CD4-positive, alpha-beta T cell treated with Interferon alpha-2 for 1 hour (primary cell): ENCODE measurements at regions not wholly inside any gene's neighbourhood (a gene's known extent, or its start where the extent isn't known, plus 50 kb on each side); places are given as distances from the start of the nearest gene placed in this dataset.
"Not testable (repeated sequence)": the region's sequence is repeated elsewhere in the genome, so short reads cannot be mapped to it uniquely, and the experiment has no call there.

Experiments
- DNase-seq, 2 donors: peaks; one replicate each; pipeline ENCODE4 v3.0.0-alpha.2; 2020 to 2022

DNA sequence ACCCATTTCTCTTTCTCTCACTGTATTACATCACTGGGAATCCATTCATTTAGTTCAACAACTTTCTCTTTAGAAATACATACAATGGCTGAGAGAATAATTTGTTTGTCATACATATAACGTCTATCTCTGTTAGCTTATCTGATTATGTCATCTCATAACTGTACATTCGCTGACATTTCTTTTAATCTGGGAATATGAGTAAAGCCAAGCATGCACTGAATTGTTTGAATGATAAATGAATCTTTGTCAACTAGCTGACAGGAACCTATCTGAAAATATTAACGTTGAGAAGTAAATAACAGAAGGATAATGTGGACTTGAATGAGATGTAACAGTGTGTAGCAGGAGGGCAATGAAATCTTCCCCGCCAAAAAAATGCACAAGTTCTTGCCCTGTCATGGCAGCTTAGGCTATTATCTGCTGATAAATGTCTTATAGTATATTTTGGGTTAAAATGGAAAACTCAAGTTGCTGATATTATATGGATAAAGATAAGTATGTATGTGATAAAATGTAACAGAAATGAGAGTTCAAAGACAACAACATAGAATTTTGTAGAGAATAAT is 581.2 kb upstream of the ADGRB3 start:
- no peak for DNase-seq

DNA sequence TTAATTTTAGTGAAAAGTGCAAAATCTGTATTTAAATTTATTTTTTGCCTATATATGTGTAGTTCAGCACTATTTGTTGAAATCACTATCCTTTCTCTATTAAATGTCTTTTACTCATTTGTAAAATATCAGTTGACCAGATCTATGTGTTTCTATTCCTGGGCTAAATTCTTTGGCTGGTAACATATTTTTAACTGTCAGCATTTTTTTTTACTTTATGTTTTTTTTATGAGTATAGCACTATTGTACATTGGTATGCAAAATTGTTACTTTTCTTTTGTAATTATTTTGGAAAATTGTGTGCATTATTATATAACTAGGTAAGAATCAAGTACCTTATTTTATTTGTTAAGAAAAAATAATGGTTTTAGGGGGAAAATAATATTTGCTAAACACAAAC is 582.8 kb upstream of the ADGRB3 start:
- no peak for DNase-seq

DNA sequence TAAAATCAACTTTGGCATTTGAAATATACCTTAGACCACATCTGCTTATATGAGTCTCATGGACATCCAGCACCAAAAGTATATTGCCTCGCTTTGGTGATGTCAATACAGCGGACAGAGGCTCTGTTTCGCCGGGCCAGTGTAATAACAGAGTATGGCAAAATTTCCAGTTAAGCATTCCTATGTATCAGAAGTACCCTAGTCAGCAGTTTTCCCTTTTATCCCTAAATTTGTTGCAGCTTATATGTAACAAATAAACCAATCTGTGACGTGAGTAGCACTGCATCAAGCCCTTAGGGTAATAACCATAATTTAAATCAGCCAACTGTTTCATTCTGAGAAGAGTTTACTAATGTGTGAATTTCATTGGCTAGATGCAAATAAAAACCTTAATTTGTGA is 585.5 kb upstream of the ADGRB3 start:
- no peak for DNase-seq

DNA sequence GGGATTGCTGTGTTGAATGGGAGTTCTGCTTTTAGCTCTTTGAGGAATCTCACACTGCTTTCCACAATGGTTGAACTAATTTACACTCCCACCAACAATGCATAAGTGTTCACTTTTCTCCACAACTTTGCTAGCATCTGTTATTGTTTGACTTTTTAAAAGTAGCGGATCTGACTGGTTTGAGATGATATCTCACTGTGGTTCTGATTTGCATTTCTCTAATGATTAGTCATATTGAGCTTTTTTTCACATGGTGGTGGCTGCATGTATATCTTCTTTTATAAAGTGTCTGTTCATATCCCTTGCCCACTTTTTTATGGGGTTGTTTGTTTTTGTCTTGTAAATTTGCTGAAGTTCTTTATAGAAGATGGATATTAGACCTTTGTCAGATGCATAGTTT is 588.3 kb upstream of the ADGRB3 start:
- no peak for DNase-seq

DNA sequence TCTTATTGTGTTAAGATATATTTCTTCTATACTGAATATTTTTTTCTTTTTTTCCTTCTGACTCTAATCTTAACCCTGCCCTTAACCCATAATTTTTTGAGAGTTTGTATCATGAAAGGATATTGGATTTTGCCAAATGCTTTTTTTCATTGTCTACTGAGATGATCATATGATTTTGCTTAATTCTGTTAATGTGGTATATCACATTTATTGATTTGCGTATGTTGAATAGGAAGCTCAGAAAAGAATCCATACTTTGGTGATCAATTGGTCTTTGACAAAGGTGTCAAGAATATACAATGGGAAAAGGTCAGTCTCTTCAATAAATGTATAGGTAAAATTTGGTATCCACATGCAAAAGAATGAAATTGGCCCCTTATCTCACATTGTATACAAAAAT is 588.8 kb upstream of the ADGRB3 start:
- DNase-seq = no peak

DNA sequence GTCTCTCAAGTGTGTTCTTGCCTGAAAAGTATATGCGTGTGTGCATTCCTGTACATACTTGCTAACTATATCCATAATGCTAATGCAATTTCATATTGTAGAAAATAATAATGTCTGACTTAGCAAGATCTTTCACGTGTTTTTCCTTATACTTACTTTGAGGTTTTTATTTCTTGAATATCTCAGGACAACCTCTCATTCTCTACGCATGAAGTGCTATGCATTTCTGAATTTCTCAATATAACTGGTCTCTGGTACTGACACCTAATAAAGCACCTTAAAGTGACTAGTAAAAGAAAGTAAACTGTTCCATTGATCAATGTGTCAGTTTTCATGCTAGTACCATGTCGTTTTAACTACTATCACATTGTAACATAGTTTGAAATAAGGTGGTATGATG is 589.9 kb upstream of the ADGRB3 start:
- DNase-seq = no peak

DNA sequence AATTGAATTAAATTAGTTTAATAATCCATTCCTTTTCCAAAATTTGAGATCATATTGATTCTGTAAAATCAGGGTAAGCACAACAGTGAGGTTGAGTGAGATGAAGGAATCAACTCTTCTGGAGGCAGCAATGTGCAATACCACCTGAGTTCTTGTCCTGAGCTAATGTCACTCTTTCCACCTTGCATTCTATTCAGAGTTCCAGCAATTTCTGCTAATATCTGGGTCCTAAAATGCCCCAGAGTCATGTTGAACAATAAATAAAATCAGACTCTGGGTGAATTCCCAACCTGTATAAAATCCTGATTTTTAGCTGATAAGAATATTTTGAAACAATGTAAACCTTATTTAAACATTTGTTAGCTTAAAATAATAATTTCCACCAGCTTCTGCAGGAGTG is 590.8 kb upstream of the ADGRB3 start:
- DNase-seq = no peak

DNA sequence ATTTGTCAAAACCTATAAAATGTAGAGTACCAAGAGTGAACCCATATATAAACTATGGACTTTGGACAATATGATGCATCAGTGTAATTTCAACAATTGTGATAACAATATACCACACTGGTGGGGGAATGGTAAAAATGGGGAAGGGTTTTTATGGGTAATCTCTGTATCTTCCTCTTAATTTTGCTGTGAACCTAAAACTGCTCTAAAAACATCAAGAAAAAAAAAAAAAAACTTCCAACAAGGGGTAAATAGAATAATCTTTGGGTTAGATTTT is 592.0 kb upstream of the ADGRB3 start:
- no peak for DNase-seq

DNA sequence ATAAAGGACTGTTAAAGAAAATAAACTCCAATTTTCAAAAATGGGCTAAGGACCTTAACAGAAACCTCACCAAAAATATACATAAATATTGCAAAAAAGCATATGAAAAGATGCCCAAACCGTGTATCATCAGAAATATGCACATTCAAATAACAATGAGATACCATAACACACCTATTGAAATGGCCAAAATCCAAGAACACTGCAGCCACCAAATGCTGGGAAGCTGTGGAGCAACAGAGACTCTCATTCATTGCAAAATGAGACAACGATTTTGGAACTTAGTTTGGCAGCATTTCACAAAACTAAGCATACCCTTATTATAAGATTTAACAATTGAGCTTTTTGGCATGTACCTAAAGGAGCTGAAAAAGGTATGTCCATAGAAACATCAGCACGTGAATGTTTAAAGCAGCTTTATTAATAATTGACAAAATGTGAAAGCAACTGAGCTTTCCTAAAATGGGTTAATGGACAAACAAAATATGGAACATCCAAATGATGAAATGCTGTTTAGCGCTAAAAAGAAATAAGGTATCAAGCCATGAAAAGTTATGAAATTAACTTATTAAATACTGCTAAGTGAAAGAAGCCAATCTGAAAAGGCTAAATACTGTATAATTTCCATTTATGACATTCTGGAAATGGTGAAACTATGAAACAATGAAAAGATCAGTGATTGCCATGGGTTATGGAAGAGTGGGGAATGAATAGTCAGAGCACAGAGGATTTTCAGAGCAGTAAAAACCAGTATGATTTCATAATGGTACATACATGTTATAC is 592.6 kb upstream of the ADGRB3 start:
- DNase-seq = no peak

DNA sequence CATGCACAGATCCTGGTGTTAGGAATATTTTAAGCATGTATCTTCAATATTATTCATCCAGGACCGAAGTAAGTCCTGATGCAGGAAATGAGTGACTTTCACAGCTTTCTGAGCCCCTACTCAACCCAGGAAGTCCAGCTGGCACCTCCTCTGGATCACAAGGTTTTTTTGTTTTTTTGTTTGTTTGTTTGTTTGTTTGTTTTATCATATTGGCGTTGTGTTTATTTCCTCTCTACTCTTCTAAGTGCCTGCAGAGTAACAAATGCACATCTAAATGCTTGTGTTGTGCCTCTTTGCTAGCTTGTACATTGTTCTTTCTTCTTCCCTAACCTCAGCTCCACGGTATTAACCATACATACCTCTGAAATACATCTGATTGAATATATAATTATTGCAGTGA is 594.3 kb upstream of the ADGRB3 start:
- no peak for DNase-seq

DNA sequence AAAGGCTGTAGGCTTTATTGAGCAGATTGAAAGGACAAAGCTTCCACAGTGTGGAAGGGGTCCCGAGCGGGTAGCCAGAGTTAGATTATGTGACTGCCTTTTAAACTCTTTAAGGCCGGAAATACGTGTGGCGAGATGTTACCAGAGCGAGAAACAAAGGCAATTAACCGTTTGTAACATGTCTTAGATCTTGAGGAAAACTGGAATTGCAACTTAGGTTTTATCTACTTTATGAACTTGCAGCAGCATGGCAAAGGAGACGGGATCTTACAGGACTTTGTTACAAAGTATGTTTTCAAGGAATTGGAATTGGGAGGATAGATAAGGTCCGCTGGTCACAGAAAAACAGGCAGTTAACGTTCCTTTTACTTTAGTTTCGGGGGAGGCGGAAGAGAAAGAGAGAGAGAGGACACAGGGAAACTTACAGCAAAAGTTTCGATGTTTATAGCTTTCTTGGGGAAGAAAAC is 594.7 kb upstream of the ADGRB3 start:
- no peak for DNase-seq

DNA sequence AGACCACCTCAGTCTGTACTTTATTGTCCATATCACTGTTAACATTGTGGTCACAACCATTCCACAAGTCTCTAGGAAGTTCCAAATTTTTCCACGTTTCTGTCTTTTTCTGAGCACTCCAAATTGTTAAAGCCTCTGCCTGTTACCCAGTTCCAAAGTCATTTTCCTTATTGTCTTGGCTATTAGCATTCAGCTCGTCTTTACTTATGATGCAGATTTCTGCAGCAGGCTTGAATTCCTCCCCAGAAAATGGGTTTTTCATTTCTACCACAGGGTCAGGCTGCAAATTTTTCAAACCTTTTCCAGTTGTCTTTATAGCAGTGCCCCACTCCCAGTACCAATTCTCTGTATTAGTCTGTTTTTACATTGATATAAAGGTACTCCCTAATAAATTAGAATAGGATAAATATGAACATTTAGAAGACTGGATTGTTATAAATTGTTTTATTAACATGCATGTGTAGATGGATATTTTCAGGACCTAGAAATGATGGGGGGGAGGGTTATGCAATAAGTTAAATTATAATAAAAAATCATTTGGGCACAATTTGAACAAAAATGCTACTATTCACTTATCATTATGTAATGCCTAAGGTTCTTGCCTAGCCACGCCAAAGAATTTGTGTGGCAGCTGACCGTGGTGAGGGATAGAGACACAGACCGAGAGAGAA is 595.3 kb upstream of the ADGRB3 start:
- DNase-seq = no peak

DNA sequence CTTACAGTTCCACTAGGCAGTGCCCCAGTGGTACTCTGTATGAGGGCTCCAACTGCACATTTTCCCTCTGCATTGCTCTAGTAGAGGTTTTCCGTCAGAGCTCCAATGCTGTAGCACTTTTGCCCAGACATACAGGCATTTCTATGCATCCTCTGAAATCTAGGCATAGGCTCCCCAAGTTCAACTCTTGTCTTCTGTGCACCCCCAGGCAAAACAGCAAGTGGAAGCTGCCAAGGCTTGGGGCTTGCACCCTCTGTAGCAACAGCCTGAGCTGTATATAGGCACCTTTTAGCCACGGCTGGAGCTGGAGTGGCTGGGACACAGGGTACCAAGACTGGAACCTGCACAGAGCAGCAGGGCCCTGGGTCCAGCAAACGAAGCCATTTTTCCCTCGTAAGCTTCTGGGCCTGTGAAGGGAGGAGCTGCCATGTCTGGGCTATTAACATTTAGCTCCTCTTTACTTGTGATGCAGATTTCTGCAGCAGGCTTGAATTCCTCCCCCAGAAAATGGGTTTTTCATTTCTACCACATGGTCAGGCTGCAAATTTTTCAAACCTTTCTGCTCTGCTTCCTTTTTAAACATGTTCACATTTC is 596.2 kb upstream of the ADGRB3 start:
- no peak for DNase-seq

DNA sequence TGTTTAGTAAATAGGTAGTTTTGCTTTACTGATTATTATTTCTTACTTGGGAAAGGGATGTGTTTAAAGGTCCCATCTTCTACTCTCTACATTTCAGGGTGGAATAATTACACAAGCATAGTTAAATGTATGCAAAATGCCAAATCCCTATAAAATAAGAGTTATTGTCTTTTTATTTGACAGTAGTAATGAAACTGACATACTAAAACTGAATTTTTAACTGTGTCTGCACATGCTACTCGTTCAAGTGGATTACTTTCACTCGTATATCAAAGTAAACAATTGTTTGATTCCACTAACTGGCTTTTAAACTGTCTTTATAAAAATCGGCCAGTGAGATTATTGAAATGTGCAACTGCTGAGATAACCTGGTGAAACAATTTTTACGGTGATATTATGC is 602.9 kb upstream of the ADGRB3 start:
- no peak for DNase-seq

DNA sequence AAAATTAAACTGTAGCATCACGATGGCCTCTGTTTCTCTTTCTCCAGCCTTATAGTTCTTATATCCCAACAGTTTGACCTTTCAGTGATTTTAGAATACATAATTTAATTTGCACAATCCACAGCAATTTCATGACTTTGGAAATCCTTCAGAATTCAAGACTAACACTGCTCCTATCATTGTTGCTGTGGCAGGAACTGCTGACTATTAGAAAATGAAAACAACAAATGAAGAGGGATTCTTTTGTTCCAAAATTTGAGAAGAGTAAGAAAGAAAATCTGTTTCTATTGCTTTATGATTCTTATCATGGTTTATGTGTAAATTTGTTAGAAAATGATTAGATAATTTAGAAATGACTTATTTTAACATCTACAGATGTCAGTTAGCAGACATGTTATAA is 604.0 kb upstream of the ADGRB3 start:
- no peak for DNase-seq

DNA sequence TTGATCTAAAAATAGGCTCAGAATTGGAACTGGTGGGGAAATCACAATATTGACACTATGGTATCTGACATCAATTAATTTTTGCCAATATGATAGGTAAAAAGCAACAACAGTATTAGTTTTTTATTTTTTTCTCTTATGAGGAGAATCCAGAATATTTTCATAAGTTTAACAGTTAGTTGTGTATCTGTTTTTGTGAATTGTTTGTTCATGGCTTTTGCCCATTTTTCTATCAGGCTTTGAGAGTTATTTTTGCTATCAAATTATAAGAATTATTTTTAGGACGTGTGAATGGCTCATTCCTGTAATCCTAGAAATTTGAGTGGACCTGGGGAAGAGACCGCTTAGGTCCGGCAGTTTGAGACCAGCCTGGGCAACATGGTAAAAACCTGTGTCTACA is 608.6 kb upstream of the ADGRB3 start:
- no peak for DNase-seq

DNA sequence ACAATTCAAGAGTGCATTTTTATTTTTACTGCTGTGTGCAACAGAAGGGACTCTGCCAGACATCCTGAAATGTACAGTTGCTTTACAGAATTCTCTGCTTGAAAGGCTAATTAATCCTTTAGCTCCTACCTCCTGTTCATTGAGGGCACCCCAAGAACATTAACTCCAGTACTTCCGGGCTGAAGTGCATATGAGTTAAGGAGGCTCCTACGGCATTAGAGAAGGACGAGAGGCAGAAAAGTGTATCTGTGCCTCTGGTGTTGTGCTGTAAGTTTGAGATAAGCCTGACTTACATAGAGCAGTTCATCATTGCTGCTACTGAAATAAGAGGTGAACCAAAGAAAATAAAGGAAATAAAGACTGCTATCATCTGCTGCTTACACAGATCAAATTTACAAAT is 609.3 kb upstream of the ADGRB3 start:
- no peak for DNase-seq

DNA sequence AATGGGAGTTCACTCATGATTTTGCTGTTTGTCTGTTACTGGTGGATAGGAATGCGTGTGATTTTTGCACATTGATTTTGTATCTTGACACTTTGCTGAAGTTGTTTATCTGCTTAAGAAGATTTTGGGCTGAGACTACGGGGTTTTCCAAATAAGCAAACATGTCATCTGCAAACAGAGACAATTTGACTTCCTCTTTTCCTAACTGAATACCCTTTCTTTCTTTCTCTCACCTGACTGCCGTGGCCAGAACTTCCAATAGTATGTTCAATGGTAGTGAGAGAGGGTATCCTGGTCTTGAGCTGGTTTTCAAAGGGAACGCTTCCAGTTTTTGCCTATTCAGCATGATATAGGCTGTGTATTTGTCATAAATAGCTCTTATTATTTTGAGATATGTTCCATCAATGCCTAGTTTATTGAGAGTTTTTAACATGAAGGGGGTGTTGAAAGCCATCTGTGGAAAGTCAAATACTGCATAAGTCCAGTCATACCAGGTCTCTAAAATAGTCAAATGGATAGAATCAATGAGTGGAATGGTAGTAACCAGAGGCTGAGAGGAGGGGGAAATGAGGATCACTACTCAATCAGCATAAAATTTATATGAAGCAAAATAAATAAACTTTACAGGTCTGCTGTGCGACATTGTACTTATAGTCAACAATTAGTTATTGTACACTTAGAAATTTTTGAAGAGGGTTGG is 610.4 kb upstream of the ADGRB3 start:
- DNase-seq = no peak

DNA sequence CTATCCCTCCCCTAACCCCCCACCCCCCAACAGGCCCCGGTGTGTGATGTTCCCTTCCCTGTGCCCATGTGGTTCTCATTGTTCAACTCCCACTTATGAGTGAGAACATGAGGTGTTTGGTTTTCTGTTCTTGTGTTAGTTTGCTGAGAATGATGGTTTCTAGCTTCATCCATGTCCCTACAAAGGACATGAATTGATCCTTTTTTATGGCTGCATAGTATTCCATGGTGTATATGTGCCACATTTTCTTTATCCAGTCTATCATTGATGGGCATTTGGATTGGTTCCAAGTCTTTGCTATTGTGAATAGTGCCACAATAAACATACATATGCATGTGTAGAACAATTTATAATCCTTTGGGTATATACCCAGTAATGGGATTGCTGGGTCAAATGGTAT is 612.1 kb upstream of the ADGRB3 start:
- DNase-seq = not testable (repeated sequence)

DNA sequence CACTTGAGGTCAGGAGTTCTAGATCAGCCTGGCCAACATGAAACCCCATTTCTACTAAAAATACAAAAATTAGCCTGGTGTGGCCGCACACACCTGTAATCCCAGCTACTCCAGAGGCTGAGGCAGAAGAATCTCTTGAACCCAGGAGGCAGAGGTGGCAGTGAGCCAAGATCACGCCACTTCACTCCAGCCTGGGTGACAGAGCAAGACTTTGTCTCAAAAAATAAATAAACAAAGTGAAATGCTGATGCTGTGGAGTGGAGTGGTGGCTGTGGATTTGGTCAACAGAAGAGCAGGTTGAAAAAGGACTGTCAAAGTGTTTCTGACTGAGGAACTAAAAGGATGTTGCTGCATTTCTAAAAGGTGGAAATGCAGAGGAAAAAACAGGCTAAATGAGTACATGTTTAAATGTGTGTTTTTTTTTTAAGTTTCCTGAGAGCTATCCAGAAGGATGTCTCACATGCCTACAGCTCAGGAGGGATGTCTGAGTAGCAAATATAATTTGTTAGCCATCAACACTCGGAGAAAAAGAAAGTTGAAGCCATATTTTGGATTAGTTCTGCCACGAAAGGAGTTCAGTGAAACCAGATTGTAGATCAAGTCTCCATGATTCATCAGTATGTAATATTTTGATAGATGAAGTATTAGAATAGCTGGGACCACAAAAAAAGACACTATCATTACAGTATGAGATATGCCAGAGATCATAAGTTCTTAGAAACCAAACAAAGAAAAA is 621.1 kb upstream of the ADGRB3 start:
- no peak for DNase-seq

DNA sequence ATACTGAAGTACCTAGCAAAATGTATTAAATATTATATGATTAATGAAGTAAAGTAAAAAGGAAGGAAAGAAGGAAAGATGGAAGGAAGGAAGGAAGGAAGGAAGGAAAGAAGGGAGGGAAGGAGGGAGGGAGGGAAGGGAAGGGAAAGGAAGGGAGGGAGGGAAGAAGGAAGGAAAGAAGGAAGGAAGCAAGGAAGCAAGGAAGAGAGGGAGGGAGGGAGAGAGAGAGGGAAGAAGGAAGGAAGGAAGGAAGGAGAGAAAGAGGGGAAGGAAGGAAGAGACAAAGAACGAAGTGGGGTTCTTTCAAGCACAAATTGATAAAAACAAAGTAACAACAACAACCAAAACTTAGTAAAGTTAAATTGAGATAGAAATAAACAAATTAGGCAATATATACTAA is 622.3 kb upstream of the ADGRB3 start:
- no peak for DNase-seq

DNA sequence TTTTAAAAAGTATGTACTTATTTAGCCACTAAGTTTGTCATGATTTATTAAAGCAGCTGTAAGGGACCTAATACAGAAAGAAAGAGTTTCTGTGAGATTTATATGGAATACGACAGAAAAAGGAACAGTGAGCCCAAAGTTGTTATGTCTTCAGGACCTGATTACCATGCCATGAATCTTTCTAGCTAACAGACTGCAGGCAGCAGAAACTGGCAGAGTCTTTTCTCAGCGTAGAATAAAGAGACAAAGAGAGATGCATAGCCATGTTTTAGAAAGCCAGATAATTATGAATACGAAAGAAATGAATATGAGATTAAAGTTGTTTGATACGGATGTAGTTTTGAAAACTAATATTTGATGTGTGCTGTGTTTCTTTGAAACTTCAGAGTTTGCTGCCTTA is 624.1 kb upstream of the ADGRB3 start:
- no peak for DNase-seq

DNA sequence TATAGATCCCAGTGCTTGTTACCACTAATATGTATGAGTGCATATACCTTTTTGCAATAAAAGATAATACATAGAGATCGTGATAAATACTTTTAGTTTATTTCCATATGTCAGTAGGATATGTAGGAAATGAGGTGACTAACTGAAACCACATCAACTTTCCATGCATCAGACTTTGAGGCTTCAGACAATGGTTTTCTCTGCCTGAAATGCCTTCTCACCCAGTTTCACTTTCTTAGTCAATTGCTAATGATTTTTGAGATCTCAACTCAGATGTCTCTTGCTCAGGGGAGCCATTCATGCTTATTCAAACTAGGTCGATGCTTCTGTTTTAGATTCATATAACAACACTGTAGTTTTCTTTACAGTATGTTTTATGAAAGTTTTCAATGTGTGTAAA is 626.6 kb upstream of the ADGRB3 start:
- DNase-seq = no peak
